ENCODE measurements at regions not wholly inside any gene's neighbourhood (a gene's known extent, or its start where the extent isn't known, plus 50 kb on each side); places are given as distances from the start of the nearest gene placed in this dataset.

GRCh38 chr5:112112346-112112745, 306.7 kb downstream of the EPB41L4A start:
- no peak for ATAC-seq (ENCODE audit: poor library complexity)

GRCh38 chr5:112109331-112110007, 309.6 kb downstream of the EPB41L4A start:
- DNase-seq, result peak; percentile 38
- ATAC-seq (ENCODE audit: poor library complexity), result peak; percentile 79
- intact Hi-C loops (cut with DNase I), result no loop called here

More at GRCh38 chr5:112112346-112112745, 306.7 kb downstream of the EPB41L4A start:
- no peak for DNase-seq
- intact Hi-C loops (cut with DNase I), result no loop called here

- intact Hi-C loops (cut with DNase I), result no loop called here
- ATAC-seq (ENCODE audit: poor library complexity), result no peak
- no peak for DNase-seq
These were observed 312.2 kb downstream of the EPB41L4A start for GRCh38 chr5:112106878-112107277.

- ATAC-seq (ENCODE audit: poor library complexity), result no peak
- no peak for DNase-seq
- intact Hi-C loops (cut with DNase I), result no loop called here
These were observed 321.3 kb downstream of the EPB41L4A start for GRCh38 chr5:112097768-112098167.

GRCh38 chr5:112087222-112087621, 330.2 kb upstream of the NREP start:
- intact Hi-C loops (cut with DNase I), result no loop called here
- ATAC-seq (ENCODE audit: poor library complexity) (no peak), DNase-seq (no peak)

GRCh38 chr5:112086740-112087139, 329.7 kb upstream of the NREP start:
- ATAC-seq (ENCODE audit: poor library complexity), result no peak
- DNase-seq, result no peak
- intact Hi-C loops (cut with DNase I), result no loop called here

- ATAC-seq (ENCODE audit: poor library complexity), result no peak
- DNase-seq, result no peak
- intact Hi-C loops (cut with DNase I), result no loop called here
These were observed 327.2 kb upstream of the NREP start for GRCh38 chr5:112084149-112084548.

- intact Hi-C loops (cut with DNase I), result no loop called here
- no peak for ATAC-seq (ENCODE audit: poor library complexity)
- no peak for DNase-seq
These were observed 326.6 kb upstream of the NREP start for GRCh38 chr5:112083623-112084022.

GRCh38 chr5:112077180-112077579, 320.2 kb upstream of the NREP start:
- DNase-seq (no peak), ATAC-seq (ENCODE audit: poor library complexity) (no peak)
- intact Hi-C loops (cut with DNase I), result no loop called here

GRCh38 chr5:112070022-112070421, 313.0 kb upstream of the NREP start:
- intact Hi-C loops (cut with DNase I), result no loop called here
- DNase-seq (no peak), ATAC-seq (ENCODE audit: poor library complexity) (no peak)

- intact Hi-C loops (cut with DNase I), result no loop called here
- ATAC-seq (ENCODE audit: poor library complexity) (no peak), DNase-seq (no peak)
These were observed 312.3 kb upstream of the NREP start for GRCh38 chr5:112069329-112069728.

- intact Hi-C loops (cut with DNase I), result no loop called here
- ATAC-seq (ENCODE audit: poor library complexity), result no peak
These were observed 311.6 kb upstream of the NREP start for GRCh38 chr5:112068593-112068992.

GRCh38 chr5:112065781-112066180, 308.8 kb upstream of the NREP start:
- DNase-seq, result no peak
- intact Hi-C loops (cut with DNase I), result no loop called here
- no peak for ATAC-seq (ENCODE audit: poor library complexity)

More at GRCh38 chr5:112068593-112068992, 311.6 kb upstream of the NREP start:
- no peak for DNase-seq

GRCh38 chr5:112064956-112065355, 308.0 kb upstream of the NREP start:
- DNase-seq (no peak), ATAC-seq (ENCODE audit: poor library complexity) (no peak)
- intact Hi-C loops (cut with DNase I), result no loop called here

- intact Hi-C loops (cut with DNase I), result no loop called here
- DNase-seq (no peak), ATAC-seq (ENCODE audit: poor library complexity) (no peak)
These were observed 307.3 kb upstream of the NREP start for GRCh38 chr5:112064271-112064701.

- ATAC-seq (ENCODE audit: poor library complexity), result no peak
- intact Hi-C loops (cut with DNase I), result no loop called here
- DNase-seq, result no peak
These were observed 306.9 kb upstream of the NREP start for GRCh38 chr5:112063856-112064255.

GRCh38 chr5:112063191-112063590, 306.2 kb upstream of the NREP start:
- intact Hi-C loops (cut with DNase I), result no loop called here
- no peak for ATAC-seq (ENCODE audit: poor library complexity)
- no peak for DNase-seq

GRCh38 chr5:112062181-112062580, 305.2 kb upstream of the NREP start:
- ATAC-seq (ENCODE audit: poor library complexity) (no peak), DNase-seq (no peak)
- intact Hi-C loops (cut with DNase I), result no loop called here

GRCh38 chr5:112061666-112062065, 304.7 kb upstream of the NREP start:
- ATAC-seq (ENCODE audit: poor library complexity), result no peak

GRCh38 chr5:112059579-112060135, 302.7 kb upstream of the NREP start:
- intact Hi-C loops (cut with DNase I), result no loop called here
- DNase-seq (no peak), ATAC-seq (ENCODE audit: poor library complexity) (no peak)

More at GRCh38 chr5:112061666-112062065, 304.7 kb upstream of the NREP start:
- no peak for DNase-seq
- intact Hi-C loops (cut with DNase I), result no loop called here

GRCh38 chr5:112049738-112050137, 292.7 kb upstream of the NREP start:
- no peak for DNase-seq
- no peak for ATAC-seq (ENCODE audit: poor library complexity)
- intact Hi-C loops (cut with DNase I), result no loop called here

Measured in Right ventricle myocardium superior (tissue), 1 donor.